Ovary (tissue), 3 donors: ENCODE measurements at regions not wholly inside any gene's neighbourhood (a gene's known extent, or its start where the extent isn't known, plus 50 kb on each side); places are given as distances from the start of the nearest gene placed in this dataset.

Experiments
- CTCF ChIP-seq, 3 donors: fragments of 450-650 bp in 2 of 3; fragments of 200-600 bp in 1 of 3; IDR thresholded peaks; one replicate each; pipeline versions ENCODE4 v1.5.1 to v1.8.0; 2016 to 2022; ENCODE audit warnings: antibody characterized with exemption in 3 of 3, mild to moderate bottlenecking in 1 of 3
- EP300 ChIP-seq: sonication (generic); formaldehyde crosslinking; IDR thresholded peaks from one replicate; pipeline ENCODE4 v1.6.1; 2017; ENCODE audit warnings: antibody characterized with exemption
- POLR2A ChIP-seq: fragments of 450-650 bp; IDR thresholded peaks from one replicate; pipeline ENCODE4 v1.6.1; 2017; ENCODE audit warnings: antibody characterized with exemption, mild to moderate bottlenecking, moderate library complexity
- donor health status: DM: no; HTN: no; CAD: no.

- TF ChIP-seq CTCF (IDR thresholded peaks at IDR 0.05) (no peak), POLR2A (no peak), EP300 (no peak)
Observed at GRCh38 chr12:115267464-115267863, 583.5 kb upstream of the TBX3 start.
